RCC 7860 (cell line): ENCODE measurements at regions not wholly inside any gene's neighbourhood (a gene's known extent, or its start where the extent isn't known, plus 50 kb on each side); places are given as distances from the start of the nearest gene placed in this dataset.

ENCODE experiments used
- DNase-seq: peaks from one replicate; pipeline ENCODE4 v3.0.0-alpha.2; 2015; ENCODE audit warnings: low spot score
- FAIRE-seq: peaks from 2 replicates; lab custom pipeline; 2012; peaks lifted over from hg19 to GRCh38; lab: Jason Lieb, UNC

GRCh38 chr2:71939588-71940535 is 207.8 kb downstream of the CYP26B1 start:
- FAIRE-seq = no peak
- DNase-seq = no peak

GRCh38 chr2:71938659-71939587 is 208.7 kb downstream of the CYP26B1 start:
- no peak for DNase-seq
- no peak for FAIRE-seq

GRCh38 chr2:71938108-71938507 is 209.6 kb downstream of the CYP26B1 start:
- no peak for DNase-seq
- no peak for FAIRE-seq

GRCh38 chr2:71937396-71937795 is 210.3 kb downstream of the CYP26B1 start:
- FAIRE-seq = no peak
- no peak for DNase-seq

GRCh38 chr2:71936076-71937030 is 211.3 kb downstream of the CYP26B1 start:
- FAIRE-seq (no peak), DNase-seq (no peak)

- DNase-seq (no peak), FAIRE-seq (no peak)
Observed at GRCh38 chr2:71935262-71935848, 212.3 kb downstream of the CYP26B1 start.

GRCh38 chr2:71934595-71935261 is 212.9 kb downstream of the CYP26B1 start:
- FAIRE-seq = no peak
- no peak for DNase-seq

- FAIRE-seq = no peak
- DNase-seq = no peak
Observed at GRCh38 chr2:71934320-71934593, 213.4 kb downstream of the CYP26B1 start.

- DNase-seq (no peak), FAIRE-seq (no peak)
Observed at GRCh38 chr2:71933467-71934319, 214.0 kb downstream of the CYP26B1 start.

GRCh38 chr2:71932780-71933466 is 214.7 kb downstream of the CYP26B1 start:
- DNase-seq (no peak), FAIRE-seq (no peak)

- FAIRE-seq (no peak), DNase-seq (no peak)
Observed at GRCh38 chr2:71932037-71932779, 215.5 kb downstream of the CYP26B1 start.

GRCh38 chr2:71930049-71930681 is 217.5 kb downstream of the CYP26B1 start:
- DNase-seq (no peak), FAIRE-seq (no peak)

GRCh38 chr2:71929482-71929772 is 218.2 kb downstream of the CYP26B1 start:
- FAIRE-seq = no peak
- no peak for DNase-seq

GRCh38 chr2:71928734-71929481 is 218.8 kb downstream of the CYP26B1 start:
- no peak for DNase-seq
- FAIRE-seq = no peak

GRCh38 chr2:71927757-71928715 is 219.6 kb downstream of the CYP26B1 start:
- FAIRE-seq (no peak), DNase-seq (no peak)
